Testis (tissue), 2 donors: ENCODE measurements at regions not wholly inside any gene's neighbourhood (a gene's known extent, or its start where the extent isn't known, plus 50 kb on each side); places are given as distances from the start of the nearest gene placed in this dataset.

ENCODE experiments used
- DNase-seq: peaks from one replicate; pipeline ENCODE4 v3.0.0-alpha.2; 2019
- H3K27ac ChIP-seq, 2 donors: fragments of 200-600 bp; sonication (generic); one replicate each; pipeline ENCODE4 v1.5.1; 2019
- H3K27me3 ChIP-seq: fragments of 200-600 bp; sonication (generic); one replicate; pipeline ENCODE4 v1.5.1; 2019
- H3K36me3 ChIP-seq: fragments of 200-600 bp; sonication (generic); one replicate; pipeline ENCODE4 v1.5.1; 2017; ENCODE audit warnings: low read depth; ENCODE audit errors: missing control alignments
- H3K4me1 ChIP-seq: fragments of 200-600 bp; sonication (generic); one replicate; pipeline ENCODE4 v1.5.1; 2019
- H3K4me3 ChIP-seq, 2 donors: fragments of 200-600 bp; sonication (generic); one replicate each; pipeline ENCODE4 v1.5.1; 2017 to 2019
- H3K9me3 ChIP-seq: fragments of 200-600 bp; sonication (generic); one replicate; pipeline ENCODE4 v1.5.1; 2017
- CTCF ChIP-seq, 3 experiments: fragments of 450-650 bp in 2 of 3; fragments of 200-600 bp in 1 of 3; sonication (generic) in 1 of 3; IDR thresholded peaks; one replicate each; pipeline ENCODE4 v1.5.1; 2016 to 2019; ENCODE audit warnings: antibody characterized with exemption in 3 of 3, mild to moderate bottlenecking in 2 of 3, moderate library complexity in 1 of 3
- POLR2A ChIP-seq: fragments of 450-650 bp; IDR thresholded peaks from one replicate; pipeline ENCODE4 v1.6.1; 2017; ENCODE audit warnings: antibody characterized with exemption, mild to moderate bottlenecking, moderate library complexity
- WGBS, 2 donors: methylation state at CpG; one replicate each; pipeline ENCODE4 v1.1.5; 2018; 5-methylcytosine and 5-hydroxymethylcytosine counted together
- intact Hi-C: fragments of 100-400 bp; cut with DNase I; formaldehyde crosslinking; loops from one replicate; pipeline ENCODE4 v1.15.1; 2023; ENCODE audit warnings: low total_unique reads

DNA sequence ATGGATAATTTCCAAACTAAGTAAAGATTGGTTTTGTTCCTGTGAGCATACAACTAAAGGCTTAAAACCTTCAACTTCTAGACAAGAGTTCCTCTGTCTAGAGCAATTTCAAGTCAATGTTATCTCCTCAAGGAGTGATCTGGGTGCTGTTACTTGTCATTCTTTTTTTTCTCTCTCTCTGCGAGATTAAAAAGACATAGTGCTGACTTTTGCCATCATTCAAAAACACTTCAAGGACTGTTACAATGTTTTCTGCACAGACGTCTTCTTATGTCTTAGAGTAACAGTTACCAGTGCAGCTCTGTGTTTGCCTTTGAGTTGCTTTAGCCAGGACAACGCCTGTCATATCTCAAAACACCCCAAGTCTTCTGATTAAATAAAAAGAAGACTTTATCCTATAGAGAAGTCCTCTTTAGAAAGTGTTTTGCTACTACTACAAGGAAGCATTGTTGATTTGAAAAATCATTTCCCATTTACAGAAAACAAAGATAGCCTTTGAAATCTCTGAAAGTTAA lies 263.5 kb upstream of the FERD3L start:
- intact Hi-C loops = no loop called here
- H3K27me3 ChIP-seq = no peaks in the 10 kb centered on the region
- DNase-seq = peak; percentile 47
- no peaks in the 10 kb centered on the region for H3K36me3 ChIP-seq
- H3K27ac ChIP-seq = peak overlapping the region in 1 of 2 donors; percentile 24
- WGBS, 2 donors = 37 to 51% methylated on average over 3 of the region's 3 CpGs
- TF ChIP-seq CTCF (IDR thresholded peaks at IDR 0.05) = no peak
- TF ChIP-seq POLR2A = no peak
- no peaks in the 10 kb centered on the region for H3K9me3 ChIP-seq
- H3K4me3 ChIP-seq = no peak overlapping the region
- no peaks in the 10 kb centered on the region for H3K4me1 ChIP-seq

GRCh38 chr7:19407270-19407669 lies 262.0 kb upstream of the FERD3L start:
- H3K27me3 ChIP-seq = no peaks in the 10 kb centered on the region
- TF ChIP-seq CTCF (IDR thresholded peaks at IDR 0.05) = no peak
- TF ChIP-seq POLR2A = no peak
- no peak overlapping the region for H3K4me3 ChIP-seq
- H3K27ac ChIP-seq = no peak overlapping the region
- no peaks in the 10 kb centered on the region for H3K4me1 ChIP-seq
- intact Hi-C loops = no loop called here
- H3K36me3 ChIP-seq = no peaks in the 10 kb centered on the region
- 60 to 88% methylated on average over 4 of the region's 4 CpGs for WGBS, 2 donors
- H3K9me3 ChIP-seq = no peaks in the 10 kb centered on the region
- no peak for DNase-seq

DNA sequence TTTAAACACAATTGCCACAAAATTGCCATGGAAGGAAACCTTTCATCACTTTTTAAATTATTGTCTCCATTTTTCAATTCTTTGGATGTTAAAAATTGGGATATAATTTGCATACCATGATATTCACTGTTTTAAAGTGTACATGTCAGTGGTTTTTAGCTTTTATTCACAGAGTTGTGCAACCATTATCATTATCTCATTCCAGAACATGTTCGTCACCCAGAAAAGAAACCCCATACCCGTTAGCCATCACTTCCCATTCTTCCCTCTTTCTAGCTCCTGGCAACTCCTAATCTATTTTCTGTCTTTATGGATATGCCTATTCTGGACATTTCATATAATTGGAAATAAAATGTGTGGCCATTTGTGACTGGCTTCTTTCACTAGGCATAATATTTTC lies 260.3 kb upstream of the FERD3L start:
- Histone ChIP-seq H3K27me3 (no peaks in the 10 kb centered on the region), H3K4me1 (no peaks in the 10 kb centered on the region), H3K4me3 (no peak overlapping the region), H3K36me3 (no peaks in the 10 kb centered on the region), H3K9me3 (no peaks in the 10 kb centered on the region), H3K27ac (no peak overlapping the region)
- intact Hi-C loops = no loop called here
- 80 to 86% methylated on average over 2 of the region's 2 CpGs for WGBS, 2 donors
- no peak for DNase-seq
- TF ChIP-seq POLR2A (no peak), CTCF (IDR thresholded peaks at IDR 0.05) (no peak)

DNA sequence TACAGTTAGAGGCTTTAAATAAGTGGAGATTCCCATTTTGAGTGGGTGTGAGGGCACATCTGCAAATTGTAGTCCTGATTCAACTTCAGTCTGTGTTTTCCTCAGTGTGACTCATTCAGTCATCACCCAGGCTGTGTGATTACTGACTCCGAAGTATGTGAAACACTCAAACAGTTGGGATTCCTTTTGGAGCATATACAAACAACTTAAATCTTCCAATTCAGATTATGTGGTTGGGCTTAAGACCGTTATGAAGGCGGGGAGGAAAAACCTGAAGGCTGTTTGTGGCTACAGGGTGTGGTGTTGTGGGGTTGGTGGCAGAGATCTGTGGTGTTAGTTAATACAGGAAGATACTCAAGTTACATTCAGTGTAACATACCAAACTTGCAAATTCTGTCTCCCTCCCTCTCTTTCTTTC lies 259.7 kb upstream of the FERD3L start:
- Histone ChIP-seq H3K9me3 (no peaks in the 10 kb centered on the region), H3K27me3 (no peaks in the 10 kb centered on the region), H3K36me3 (no peaks in the 10 kb centered on the region), H3K4me3 (no peak overlapping the region), H3K4me1 (no peaks in the 10 kb centered on the region), H3K27ac (no peak overlapping the region)
- 54 to 75% methylated on average over 3 of the region's 3 CpGs for WGBS, 2 donors
- intact Hi-C loops = no loop called here
- DNase-seq = no peak
- TF ChIP-seq POLR2A (no peak), CTCF (IDR thresholded peaks at IDR 0.05) (no peak)

GRCh38 chr7:19403691-19404090 lies 258.5 kb upstream of the FERD3L start:
- Histone ChIP-seq H3K27ac (no peak overlapping the region), H3K27me3 (no peaks in the 10 kb centered on the region), H3K4me3 (no peak overlapping the region), H3K9me3 (no peaks in the 10 kb centered on the region), H3K36me3 (no peaks in the 10 kb centered on the region), H3K4me1 (no peaks in the 10 kb centered on the region)
- intact Hi-C loops = no loop called here
- DNase-seq = no peak
- TF ChIP-seq CTCF (IDR thresholded peaks at IDR 0.05) (no peak), POLR2A (no peak)
- 88 to 90% methylated on average over 2 of the region's 2 CpGs for WGBS, 2 donors
